Stimulated activated CD4-positive, alpha-beta T cell treated with anti-CD3 and anti-CD28 coated beads, TNF-alpha, amount 100 ng/mL, for 4 hours (primary cell): ENCODE measurements at regions not wholly inside any gene's neighbourhood (a gene's known extent, or its start where the extent isn't known, plus 50 kb on each side); places are given as distances from the start of the nearest gene placed in this dataset.
A peak's percentile ranks its signal among the peaks of the same experiment; 100 is the strongest.
"Not testable (repeated sequence)": the region's sequence is repeated elsewhere in the genome, so short reads cannot be mapped to it uniquely, and the experiment has no call there.

Experiments used
- DNase-seq, 3 experiments: peaks; one replicate each; pipeline ENCODE4 v3.0.0-alpha.2; 2020; ENCODE audit warnings: low read depth in 3 of 3

- not testable (repeated sequence) for DNase-seq
These were observed 192.5 kb downstream of the MSX2 start for GRCh38 chr5:174916924-174917323.

DNA sequence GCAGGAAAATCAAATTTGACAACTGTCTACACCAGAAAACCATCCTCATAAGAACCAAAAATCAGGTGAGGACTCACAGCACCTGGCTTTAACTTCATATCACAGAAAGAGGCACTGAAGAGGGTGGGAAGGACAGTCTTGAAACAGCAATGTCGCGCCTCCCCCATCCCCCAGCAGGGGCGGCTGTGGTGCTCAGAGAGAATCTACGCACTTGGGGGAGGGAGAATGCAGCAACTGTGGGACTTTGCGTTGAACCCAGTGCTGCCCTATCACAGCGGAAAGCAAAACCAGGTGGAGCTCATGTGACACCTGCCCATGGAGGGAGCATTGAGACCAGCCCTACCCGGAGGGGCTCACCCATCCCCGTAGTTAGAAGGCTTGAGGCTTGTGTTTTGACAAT, 191.8 kb downstream of the MSX2 start:
- DNase-seq, result no peak

DNA sequence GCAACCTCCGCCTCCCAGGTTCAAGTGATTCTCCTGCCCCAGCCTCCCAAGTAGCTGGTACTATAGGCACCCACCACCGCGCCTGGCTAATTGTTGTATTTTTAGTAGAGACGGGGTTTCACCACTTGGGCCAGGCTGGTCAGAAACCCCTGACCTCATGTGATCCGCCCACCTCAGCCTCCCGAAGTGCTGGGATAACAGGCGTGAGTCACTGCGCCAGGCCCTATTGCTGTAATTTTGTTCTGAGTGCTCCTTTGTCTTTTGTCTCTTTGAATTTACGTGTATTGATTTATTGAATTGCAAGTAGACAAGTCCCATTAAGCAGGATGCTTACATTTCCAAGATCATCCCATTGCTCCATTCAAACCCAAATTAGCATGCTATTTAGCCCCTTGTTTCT, 186.7 kb downstream of the MSX2 start:
- DNase-seq, result no peak

DNA sequence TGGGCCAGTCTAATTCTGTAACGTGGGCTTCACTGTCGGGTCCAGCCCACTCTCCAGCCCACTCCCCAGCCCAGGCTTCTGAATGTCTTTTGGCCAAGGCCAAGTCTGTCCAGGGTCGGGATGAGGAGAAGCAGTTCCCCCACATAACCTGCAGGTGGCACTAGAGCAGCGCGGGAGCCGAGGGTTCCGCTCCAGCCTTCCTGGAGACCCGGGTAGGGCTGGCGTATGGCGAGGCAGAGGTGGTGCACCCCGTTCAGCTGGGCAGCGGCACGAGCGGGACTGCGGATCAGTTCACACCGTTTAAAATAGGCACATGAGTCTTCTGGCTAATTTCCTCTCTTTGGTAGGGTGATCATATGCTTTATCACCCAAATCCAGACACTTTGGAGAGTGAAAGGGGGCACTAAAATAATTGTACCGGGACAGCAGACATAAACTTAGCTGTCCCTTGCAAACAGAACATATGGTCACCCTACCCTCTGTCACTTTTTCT, 185.9 kb downstream of the MSX2 start:
- DNase-seq, result peak; percentile 11 to 23 (median 18)

DNA sequence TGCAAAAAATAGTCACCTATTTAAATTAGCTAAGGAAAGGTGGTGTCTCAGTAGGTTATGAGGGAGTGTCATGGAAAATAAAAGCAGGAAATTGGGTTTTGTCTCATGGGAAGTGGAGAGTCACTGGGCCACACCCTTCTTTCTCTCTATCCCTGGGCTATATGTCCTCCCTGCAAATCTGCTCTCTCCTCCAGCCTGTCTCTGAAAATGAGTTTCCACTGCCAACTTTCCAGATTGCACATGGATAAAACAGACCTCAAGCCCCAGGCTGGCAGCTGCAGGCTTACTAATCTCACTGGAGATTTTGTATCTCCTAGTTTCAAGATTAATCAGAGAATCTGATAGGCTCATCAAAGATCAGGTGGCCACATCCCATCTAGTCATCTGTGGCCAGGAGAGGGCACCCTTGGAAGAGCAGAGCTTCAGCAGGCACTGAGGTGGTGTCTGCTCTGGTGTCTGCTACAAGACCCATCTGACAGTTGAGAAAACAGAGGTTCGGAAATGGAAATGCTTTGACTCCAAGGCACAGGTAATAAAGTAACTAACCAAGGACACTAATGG, 178.9 kb downstream of the MSX2 start:
- DNase-seq, result no peak

DNA sequence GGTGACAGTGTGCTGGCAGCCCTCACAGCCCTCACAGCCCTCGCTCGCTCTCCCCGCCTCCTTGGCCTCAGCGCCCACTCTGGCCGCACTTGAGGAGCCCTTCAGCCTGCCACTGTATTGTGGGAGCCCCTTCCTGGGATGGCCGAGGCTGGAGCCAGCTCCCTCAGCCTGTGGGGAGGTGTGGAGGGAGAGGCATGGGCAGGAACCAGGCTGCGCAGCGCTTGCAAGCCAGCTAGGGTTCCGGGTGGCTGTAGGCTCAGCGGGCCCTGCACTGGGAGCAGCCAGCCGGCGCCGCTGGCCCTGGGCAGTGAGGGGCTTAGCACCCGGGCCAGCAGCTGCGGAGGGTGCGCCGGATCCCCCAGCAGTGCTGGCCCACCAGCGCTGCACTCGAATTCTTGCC, 177.0 kb downstream of the MSX2 start:
- DNase-seq, result no peak

DNA sequence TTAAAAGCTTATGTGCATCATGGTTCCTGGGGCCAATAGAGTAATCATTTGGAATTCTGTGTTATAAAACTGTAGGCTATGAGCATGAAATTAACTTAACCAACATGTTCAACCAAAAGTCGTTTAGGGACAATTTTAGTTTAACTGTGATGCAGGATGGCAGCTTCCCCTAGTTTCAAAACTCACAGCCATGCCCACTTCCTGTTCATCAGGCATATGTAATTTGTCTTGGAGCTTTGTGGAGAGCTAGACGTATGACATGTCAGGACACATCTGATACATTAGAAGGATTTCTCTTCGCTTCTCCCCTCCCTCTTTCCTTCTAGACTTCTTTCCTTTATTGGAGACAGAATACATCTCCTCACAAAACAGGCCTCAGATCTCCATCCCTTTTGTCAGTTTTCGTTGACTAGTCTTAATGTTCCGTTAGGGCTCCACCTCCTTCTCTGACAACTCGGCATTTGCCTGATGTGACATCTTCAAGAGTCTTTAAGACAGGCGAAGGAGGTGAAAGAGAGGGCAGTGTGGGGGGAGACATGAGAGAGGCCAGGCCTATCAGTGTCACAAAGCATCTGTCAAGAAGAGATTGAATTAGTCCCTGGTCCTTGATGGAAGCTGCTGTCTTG, 176.0 kb downstream of the MSX2 start:
- DNase-seq, result no peak

DNA sequence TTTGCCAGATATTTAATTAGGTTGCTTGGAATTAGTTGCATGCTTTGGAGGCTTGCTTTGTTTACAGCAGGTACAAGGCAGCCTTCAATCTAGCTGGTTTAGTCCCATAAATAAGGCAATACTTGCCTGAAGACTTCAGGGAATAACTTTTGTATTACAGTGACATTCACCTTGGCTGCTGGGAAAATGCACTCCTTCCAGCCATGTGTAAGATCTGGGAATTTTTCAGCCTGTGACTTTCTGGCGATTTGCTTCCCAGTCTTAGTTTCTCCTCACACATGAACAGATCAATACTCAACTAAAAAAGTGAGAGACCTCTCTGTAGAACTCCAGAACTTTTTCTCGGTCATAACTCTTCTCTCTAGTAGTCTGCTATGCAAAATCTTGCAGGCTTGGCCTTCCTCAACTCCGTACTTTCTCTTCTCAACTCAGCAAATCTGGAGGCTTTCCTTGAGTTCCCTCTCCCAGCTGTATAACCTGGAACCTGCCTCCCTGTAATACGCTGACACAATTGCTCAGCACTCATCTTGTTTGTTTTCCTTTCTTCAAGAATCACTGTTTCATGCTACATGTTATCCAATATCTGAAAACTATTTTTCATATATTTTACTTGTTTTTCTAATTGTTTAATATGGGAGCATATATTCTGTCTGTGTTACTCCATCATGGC, 173.0 kb downstream of the MSX2 start:
- no peak for DNase-seq

DNA sequence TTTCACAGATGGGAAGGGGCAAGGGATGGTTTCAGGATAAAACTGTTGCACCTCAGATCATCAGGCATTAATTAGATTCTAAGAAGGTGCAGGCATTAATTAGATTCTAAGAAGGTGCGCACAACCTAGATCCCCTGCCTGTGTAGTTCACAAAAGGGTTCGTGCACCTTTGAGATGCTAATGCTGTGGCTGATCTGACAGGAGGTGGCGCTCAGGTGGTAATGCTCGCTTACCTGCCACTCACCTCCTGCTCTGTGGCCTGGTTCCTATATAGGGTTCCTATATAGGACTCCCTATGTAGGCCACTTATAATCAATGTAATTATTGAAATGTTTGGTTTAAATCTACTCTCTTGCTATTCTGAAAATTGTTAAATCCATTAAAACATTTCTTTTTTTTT, 171.0 kb downstream of the MSX2 start:
- DNase-seq, result no peak

GRCh38 chr5:174892742-174893141, 168.4 kb downstream of the MSX2 start:
- no peak for DNase-seq

DNA sequence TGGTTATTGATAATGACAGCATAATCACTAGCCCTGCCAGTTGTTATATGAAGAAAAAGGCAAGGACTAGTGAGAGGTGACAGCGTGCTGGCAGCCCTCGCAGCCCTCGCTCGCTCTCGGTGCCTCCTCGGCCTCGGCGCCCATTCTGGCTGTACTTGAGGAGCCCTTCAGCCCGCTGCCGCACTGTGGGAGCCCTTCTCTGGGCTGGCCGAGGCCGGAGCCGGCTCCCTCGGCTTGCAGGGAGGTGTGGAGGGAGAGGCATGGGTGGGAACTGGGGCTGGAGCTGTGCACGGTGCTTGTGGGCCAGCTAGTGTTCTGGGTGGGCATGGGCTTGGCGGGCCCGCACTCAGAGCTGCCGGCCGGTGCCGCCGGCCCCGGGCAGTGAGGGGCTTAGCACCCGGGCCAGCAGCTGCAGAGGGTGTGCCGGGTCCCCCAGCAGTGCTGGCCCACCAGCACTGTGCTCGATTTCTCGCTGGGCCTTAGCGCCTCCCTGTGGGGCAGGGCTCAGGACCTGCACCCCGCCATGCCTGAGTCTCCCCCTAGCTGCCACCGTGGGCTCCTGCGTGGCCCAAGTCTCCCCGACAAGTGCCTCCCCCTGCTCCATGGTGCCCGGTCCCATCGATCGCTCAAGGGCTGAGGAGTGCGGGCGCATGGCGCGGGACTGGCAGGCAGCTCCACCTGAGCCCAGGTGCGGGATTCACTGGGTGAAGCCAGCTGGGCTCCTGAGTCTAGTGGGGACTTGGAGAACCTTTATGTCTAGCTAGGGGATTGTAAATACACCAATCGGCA, 156.2 kb downstream of the MSX2 start:
- DNase-seq, result not testable (repeated sequence)

DNA sequence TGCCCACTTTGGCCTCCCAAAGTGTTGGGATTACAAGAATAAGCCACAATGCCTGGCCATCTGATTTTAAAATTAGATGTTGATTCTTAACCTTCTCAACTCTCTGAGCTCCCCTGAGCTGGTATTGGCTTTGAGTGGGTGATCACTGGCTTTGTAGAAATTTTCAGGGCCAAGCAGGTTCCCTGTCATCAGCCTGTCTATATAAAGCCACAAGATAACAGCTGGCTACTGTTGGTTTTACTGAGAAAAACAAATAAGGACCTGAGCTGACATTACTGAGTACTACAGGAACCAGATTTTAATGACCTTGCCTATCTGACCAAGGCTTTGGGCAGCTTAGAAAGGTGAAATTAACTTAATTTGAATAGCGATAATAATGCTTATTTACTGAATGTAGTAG, 153.6 kb downstream of the MSX2 start:
- DNase-seq, result no peak

- DNase-seq, result no peak
These were observed 147.9 kb downstream of the MSX2 start for GRCh38 chr5:174872271-174872670.

- no peak for DNase-seq
These were observed 127.8 kb downstream of the MSX2 start for GRCh38 chr5:174852143-174852542.

- DNase-seq, result no peak
These were observed 126.3 kb downstream of the MSX2 start for GRCh38 chr5:174850565-174851169.

- no peak for DNase-seq
These were observed 125.0 kb downstream of the MSX2 start for GRCh38 chr5:174849426-174849825.

DNA sequence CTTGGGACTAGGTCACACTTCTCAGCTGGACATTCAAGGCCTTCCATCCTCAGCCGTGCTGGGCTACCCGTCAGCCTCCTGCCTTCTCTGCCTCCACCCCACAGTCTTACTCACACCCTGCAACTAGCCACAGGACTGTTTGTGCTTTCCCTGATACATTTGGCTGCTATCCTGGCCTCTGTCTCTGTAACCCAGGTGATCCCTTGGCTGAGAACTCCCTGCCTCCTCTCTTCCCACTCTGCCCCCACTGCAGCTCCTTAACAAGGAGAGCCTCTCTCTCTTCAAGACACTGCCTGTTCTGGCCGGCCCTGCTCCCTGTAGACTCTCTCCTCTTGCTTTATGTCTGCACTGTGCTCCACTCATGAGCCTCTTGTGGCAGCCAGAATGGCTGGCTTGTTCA, 120.6 kb downstream of the MSX2 start:
- DNase-seq, result no peak

DNA sequence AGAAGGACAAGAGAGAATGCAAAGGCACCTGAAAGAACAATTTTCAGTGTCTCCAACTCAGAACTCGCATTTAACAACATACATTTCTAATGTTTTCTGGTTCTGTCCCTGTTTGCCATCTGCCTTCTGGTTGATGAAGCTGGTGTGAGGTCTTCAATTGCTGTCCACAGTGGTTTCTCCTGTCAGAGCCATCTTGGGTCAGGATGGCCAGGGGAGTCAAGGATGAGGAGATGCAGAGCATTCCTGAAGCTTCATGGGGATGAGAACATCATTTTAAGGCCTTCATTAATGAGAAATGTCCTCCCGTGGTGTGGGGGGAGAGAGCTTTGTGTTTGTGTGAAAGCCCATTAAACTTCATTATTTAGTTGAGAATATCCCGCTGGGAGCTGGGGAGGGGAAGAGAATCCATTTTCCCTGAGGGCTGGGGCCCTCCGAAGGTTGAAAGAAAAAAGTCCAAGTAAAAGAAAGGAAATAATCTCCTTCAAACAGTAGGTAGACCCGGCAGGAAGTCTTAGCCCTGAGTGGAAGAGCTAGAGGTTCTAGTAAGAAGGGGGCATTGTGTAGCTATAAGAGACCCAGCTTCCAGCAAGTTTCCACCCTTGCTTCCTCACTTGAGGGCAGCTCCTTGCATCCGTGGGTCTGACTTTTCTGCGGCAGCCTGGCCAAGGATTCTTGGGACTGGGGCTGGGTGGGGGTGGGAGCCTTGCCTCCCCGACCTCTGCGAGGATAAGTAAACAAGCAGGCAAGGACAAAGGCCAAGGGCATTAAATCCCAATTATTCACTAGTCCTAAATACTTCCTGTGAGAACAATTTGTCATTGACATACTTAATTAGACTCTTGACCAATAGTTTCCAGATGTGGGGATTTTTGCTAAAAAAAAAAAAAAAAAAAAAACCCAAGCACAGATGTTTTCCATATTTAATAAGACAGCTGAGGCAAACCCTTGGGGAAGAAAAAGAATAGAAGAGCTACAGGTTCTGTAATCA, 119.2 kb downstream of the MSX2 start:
- no peak for DNase-seq

DNA sequence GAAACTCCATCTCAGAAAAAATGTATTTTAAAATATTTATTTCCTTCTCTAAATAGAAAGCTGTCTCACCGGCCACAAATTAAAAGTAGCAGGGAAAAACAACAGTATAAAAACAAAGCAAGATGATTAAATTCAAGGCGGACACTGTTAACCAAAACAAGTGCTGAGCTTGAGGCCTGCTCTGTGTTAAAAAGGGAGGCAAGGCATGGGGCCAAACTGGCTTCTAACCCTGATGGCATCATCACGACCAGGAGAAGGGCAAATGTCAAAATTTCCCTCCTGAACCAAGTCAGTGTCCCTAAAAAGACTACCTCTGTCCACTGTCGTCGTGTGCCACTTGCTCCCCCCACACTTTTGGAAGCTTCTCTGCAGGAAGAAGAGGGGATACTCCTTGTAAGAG, 116.1 kb downstream of the MSX2 start:
- DNase-seq, result no peak

DNA sequence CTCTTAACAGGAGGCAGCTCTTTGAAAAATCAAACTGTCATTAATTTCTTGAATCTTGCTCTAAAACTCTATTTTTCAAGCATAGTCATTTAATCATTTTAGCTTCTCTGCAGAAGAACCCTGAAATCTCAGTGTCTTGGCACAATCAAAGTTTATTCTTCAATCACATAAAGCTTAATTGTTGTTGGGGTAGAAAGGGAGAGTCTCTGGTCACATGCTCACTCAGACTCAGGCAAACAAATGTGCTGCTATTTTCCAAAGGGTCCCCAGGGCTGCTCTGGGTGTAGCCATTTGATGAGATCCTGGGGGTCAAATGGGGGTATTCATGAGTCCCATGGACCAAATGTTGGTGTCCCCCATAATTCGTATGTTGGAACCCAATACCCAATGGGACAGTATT, 114.8 kb downstream of the MSX2 start:
- no peak for DNase-seq
